Left ventricle myocardium superior (tissue), 1 donor: ENCODE measurements at regions not wholly inside any gene's neighbourhood (a gene's known extent, or its start where the extent isn't known, plus 50 kb on each side); places are given as distances from the start of the nearest gene placed in this dataset.

ENCODE experiments used
- ATAC-seq: fragments of 200-7000 bp; cut with Tn5 transposase; one replicate; pipeline ENCODE4 v1.9.1; 2020; ENCODE audit warnings: mild to moderate bottlenecking, moderate library complexity
- DNase-seq: peaks from one replicate; pipeline ENCODE4 v3.0.0-alpha.2; 2020
- intact Hi-C: fragments of 100-400 bp; cut with micrococcal nuclease; formaldehyde crosslinking; loops from one replicate; pipeline ENCODE4 v1.11.0; 2022
- donor health status: DM: no; HTN: yes; CAD: no; lungs with severe emphysema.

DNA sequence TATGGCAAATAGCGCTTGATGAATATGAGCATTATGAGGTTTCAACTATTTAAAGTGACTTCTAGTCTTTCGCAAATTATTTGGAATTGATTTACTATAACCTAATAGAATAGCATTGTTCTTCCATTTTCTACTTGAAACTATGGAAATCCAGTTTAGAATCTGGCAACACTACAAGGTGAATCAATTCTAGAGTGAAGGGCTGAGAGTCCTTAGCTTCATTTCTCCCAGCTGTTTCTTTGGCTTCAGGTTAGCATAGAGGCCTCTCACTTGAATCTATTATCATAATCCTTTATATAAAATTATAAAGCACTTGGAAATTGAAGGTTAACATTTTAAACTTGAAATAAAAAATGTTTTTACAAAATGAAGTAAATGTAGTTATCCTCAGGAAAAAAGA lies 318.8 kb downstream of the CCDC85A start:
- DNase-seq = no peak
- intact Hi-C loops = no loop called here
- ATAC-seq = no peak

DNA sequence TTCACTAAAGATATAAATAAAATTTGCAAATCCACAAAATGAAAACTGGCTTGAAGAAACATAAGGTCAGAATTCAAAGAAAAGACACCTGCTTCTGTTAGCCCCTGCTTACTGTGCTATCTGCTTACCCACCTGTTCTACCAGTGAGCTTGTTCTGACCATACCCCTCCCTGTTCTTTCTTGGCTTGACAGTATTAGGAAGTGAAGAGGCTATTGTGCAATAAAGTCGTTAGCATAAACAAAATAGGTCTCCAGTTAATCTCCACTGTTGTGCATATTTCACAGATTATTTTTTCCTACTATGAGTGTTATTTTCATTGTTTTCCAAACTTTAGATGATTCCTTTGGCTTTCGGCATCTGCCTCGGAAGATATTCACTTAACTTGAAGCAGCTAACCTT lies 322.1 kb downstream of the CCDC85A start:
- DNase-seq = no peak
- ATAC-seq = no peak
- intact Hi-C loops = no loop called here

DNA sequence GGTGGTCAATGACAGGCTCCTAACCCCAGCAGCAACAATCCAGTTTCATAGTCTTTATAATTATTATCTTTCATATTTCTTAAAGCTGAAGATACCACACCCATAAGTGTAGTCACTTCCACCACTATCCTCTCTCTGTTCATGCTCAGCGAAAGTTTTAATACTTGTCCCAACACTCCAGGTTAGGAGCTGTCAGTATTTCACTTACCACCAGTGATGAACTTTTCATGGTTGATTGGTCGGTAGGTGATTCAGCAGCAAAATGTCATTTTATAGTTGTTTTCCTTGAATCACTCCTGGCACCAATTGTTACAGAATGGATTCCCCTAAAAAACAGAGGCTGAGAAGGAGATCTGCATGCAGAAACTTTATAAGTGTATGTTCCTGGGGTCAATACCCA lies 324.9 kb downstream of the CCDC85A start:
- intact Hi-C loops = no loop called here
- DNase-seq (no peak), ATAC-seq (no peak)

DNA sequence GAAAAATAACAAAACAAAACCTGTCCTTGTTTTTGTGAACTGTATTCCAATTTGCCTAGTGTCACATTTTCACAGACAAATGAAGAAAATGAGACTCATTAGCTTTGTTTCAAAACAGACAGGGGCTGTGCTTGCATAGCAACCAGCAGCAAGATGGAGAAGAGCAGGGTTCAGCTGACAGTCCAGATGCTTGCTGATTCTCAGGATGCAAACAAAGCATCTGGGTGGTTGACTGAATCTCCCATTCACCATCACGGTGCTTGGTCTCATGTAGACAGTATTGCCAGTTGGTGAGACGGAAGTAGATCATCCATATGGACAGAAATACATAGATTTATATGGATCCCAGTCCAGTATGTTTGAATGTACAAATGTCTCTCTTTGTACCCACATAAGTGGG lies 326.8 kb downstream of the CCDC85A start:
- no peak for DNase-seq
- ATAC-seq = no peak
- intact Hi-C loops = no loop called here

DNA sequence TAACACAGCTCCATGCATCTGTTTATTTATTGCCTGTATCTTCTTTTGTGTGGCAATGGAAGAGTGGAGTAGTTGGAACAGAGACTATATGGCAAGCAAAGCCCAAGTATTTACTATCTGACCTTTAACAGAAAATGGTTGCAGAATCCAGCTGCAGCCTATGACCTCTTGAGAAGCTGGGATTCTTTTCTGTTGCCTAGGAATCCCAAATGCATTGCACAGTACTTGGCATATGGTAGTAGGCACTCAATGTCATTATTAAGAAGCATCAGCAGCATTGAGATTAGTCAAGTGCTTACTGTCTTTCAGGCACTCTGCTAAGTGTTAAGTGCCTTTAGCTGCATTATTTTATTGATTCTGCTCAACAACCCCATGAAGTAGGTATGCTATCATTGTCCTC lies 331.6 kb downstream of the CCDC85A start:
- no peak for ATAC-seq
- no peak for DNase-seq

DNA sequence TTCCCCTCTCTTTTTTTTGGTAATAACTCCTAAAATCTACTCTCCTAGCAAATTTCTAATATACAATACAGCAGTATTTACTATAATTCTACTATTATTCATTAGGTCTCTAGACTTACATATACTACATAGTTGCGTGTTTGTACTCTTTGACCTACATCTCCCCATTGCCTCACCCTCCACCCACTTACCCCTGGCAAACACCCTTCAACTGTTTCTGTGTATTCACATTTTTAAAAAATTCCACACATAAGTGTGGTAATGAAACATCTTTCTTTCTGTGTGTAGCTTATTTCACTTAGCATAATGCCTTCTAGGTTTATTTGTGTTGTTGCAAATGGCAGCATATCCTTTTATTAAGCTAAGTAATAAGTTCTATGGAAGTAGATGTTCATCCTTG lies 336.0 kb downstream of the CCDC85A start:
- ATAC-seq (no peak), DNase-seq (no peak)
- intact Hi-C loops = no loop called here

More for the DNA sequence above, 331.6 kb downstream of the CCDC85A start:
- intact Hi-C loops = no loop called here

DNA sequence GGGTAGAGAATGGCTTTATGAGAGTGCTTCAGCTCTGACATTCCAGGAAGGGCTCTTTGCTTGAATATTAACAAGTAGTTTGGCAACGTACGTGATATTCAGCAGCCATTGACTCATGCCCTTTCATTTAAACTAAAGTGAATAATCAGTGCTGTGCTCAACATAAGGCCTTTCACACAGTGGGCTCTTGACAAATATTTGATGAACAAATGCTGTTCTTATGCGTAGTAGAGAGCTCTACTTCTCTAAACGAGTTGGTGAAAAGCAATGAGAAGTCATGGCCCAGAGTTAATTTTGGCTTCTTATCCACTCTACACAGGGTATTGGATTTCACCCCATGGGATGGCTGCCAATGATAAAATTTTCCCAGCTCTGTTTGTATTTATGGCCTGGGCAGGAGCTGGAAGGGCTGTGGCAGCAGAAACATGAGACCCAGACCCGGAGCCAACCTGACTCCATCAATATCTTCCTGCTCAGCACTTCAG lies 338.9 kb downstream of the CCDC85A start:
- ATAC-seq = peak; percentile 97
- DNase-seq = peak; percentile 46
- intact Hi-C loops = no loop called here

DNA sequence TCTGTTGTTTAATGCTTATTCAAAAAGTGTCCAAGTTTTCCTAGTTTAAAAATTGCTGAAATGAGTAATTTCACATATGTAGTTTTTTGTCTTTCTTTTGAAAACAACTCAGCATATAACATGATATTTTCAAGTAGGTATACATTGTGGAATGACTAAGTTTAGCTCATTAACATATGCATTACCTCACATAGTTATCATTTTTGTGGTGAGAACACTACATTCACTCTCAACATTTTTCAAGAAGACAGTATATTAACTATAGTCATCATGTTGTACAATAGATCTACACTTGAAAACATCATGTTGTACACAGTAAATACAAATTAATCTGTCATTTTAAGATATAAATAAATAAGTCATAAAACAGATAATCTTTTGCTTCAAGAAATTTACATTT lies 340.0 kb downstream of the CCDC85A start:
- ATAC-seq = no peak
- no peak for DNase-seq
- intact Hi-C loops = no loop called here

DNA sequence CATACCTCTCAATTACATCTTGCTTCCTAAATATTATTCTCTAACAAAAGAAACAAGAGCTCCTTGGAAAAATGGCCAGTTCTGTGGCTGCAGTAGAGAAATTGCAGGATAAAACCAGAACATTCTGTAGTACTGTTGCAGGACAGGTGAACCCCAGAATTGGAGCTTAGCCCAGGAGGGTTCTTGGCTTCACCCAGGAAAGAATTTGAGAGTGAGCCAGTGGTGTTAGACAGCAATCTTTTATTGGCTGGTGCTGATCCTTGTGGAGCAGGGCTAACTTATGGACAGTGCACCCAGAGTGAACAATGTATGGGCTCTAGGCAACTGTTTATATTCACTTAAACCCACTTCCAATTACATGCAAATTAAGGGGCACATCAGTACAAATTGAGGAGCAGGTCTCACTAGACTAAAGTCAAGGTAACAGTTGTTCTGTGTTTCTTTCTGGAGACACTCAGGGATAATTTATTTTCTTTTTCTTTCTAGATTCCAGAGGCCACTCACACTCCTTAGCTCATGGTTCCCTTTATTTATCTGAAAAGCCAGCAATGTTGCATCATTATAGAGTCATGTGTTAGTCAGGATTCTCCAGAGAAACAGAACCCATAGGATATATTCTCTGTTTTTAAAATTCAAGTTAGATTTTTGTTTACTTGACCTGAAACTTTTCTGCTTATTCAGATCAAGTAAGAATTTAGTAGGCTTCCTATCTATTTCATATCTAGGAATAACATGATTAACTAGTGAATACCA lies 348.1 kb downstream of the CCDC85A start:
- DNase-seq (no peak), ATAC-seq (peak; percentile 50)
- intact Hi-C loops = no loop called here

DNA sequence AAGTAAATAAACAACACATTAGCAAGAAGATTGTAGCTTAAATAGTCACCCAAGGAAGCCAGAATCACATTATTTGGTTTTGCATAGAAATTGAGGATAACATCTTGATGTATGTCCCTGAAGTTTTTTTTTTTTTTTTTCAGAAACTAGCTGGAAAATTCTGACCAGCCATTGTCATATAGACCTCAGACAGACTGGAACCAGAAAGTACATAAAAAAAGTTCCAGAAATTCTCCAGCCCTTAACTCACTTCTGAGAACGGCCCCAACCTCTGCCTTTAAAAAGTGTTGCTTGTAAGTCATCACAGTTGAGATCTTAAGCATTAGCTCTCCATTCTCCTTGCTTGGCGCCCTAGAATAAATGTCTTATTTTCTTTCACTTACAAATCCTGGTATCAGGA lies 350.5 kb downstream of the CCDC85A start:
- DNase-seq (no peak), ATAC-seq (no peak)
- intact Hi-C loops = no loop called here

DNA sequence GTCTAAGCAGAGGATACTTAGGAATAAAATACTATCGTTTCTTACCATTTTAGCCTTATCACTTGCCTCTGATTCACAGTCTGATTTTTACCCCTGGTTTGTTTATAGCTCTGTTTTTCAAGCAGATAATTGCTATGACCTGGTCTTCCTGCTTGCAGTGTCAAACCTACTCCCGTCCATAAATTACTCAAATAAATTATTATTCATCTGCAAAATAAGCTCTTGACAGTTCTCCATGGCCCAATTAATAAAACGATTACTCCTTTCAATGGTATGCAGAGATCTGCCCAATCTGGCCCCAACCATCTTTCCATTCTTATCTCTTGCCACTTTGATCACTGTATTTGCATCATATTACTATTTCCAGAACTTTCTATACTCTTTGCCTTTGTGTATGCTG lies 354.0 kb downstream of the CCDC85A start:
- ATAC-seq (no peak), DNase-seq (no peak)
- intact Hi-C loops = no loop called here

DNA sequence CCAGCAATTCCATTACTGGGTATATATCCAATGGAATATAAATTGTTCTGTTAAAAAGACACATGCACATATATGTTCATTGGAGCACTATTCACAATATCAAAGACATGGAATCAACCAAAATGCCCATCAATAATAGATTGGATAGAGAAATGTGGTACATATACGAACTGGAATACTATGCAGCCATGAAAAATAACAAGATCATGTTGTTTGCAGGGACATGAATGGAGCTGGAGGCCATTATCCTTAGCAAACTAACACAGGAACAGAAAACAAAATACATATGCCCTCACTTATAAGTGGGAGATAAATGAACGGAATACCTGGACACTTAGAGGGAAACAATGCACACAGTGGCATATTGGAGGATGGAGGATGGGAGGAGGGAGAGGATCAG lies 355.8 kb downstream of the CCDC85A start:
- intact Hi-C loops = no loop called here
- DNase-seq (no peak), ATAC-seq (no peak)

DNA sequence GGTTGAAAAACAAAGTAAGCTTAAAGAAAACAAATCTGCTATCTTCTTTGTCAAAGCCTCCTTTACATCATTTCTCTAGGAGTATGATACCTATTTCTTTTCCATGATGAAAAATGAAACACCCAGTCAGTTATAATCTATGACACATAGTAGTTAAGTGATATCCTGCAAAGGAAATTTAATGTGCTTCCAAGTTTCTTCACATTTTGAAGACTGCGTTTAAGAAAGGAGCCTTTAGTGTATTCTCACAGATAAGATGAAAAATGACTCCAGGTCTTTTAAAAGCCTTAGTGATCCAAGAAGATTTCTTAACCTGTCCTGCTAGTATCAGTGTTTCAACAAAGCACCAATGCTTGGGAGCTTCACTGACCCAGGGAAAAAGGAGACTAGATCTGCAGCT lies 356.7 kb downstream of the CCDC85A start:
- no peak for DNase-seq
- no peak for ATAC-seq
- intact Hi-C loops = no loop called here

DNA sequence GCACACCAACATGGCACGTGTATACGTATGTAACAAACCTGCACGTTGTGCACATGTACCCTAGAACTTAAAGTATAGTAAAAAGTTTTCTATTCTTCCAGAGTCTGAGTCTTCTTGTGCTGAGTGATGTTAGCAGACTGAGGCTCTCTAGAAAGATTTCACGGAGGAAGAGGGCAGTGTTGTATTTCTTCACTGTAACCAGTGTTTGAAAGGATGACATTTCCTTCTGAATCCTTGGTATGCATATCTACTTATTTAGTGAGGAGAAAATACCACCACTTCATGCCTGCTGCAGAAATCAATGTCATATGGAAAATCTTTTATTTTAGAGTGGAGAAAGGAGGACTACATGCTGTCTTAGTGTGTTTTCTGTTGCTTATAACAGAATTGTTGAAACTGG lies 357.1 kb downstream of the CCDC85A start:
- intact Hi-C loops = no loop called here
- DNase-seq = no peak
- ATAC-seq = no peak

DNA sequence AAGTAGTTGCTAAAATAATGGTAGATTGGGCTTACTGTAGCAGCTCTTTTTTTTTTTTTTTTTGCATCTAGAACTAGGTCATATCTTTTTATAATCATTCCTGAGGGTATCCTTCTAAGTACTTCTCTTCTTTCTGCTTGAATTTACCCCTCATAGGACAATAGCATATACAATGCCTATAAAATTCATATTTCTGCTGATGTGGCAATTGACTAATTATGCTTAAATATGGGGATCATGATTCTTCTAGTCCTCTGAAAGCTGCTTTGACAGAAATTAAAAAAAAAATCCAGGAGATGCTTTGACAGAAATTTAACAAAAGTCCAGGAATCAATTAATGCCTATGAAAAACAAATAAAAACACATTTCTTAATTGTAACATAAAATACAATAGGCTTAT lies 358.4 kb downstream of the CCDC85A start:
- intact Hi-C loops = no loop called here
- DNase-seq (no peak), ATAC-seq (no peak)

DNA sequence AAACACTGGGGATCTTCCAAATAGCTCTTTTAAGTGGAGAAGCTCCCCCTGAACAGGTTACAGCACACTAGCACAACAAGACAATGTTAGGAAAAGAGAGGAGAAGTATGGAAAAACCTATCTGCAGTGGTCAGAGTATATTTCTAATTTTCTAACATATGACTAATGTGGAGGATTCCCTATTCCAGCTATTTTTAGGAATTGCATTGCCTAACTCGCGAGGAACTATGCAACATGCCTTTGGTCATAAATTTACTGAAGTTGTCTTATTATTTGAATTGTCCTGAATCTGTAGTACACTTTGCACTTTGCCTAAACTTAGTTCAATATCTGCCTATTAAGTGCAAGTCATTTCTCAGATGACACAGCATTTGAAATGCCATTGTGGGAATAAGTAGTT lies 381.4 kb downstream of the CCDC85A start:
- intact Hi-C loops = no loop called here
- DNase-seq = no peak
- ATAC-seq = no peak

DNA sequence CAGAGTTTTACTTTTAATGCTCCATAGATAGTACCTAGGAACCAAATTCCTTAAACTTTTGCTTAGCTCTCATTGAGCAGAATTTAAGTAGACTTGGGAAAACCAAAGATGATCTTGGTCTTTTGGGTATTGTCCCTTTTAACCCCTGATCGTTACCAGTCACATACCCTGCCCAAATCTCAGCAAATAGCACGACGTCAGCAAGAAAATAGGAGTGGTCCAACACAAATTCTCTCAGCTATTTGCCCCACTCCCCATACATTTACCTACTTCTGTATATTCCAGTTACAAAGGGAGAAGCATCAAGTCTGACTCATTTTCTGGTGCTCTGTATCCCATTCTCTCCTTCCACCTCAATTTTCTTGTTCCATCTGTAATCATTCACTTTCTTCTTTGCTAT lies 387.3 kb downstream of the CCDC85A start:
- intact Hi-C loops = no loop called here
- ATAC-seq (no peak), DNase-seq (no peak)

DNA sequence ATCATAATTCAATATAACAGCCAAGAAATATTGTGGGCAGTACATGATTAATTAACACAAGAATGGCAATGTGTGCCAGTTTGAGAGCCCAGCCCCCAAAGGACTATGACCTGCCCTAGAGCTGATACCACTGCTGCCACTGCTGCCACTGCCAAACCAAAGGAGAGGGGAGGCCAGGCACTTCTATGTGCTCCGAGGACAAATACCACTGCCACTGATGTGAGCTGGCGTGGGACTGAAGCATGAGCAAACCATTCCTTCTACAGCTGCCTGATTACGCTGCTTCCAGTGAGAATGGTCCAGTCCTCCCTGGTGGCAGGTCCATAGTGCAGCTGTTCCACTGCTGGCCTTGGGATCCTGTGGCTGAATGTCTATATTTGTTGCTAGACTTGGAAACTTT lies 392.2 kb downstream of the CCDC85A start:
- DNase-seq (no peak), ATAC-seq (no peak)
- intact Hi-C loops = no loop called here

DNA sequence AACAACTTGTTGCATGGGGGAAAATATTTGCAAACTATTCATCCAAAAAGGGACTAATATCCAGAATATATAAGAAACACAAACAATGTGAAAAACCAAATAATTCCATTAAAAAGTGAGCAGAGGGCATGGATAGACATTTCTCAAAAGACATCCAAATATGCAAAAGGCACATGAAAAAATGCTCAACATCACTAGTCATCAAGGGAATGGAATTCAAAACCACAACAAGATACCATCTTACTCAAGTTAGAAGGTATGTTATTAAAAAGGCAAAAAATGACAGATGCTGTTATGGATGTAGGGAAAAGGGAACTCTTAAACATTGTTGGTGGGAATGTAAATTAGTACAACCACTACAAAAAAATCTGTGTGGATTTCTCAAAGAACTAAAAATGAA lies 396.5 kb downstream of the CCDC85A start:
- DNase-seq (no peak), ATAC-seq (no peak)
- intact Hi-C loops = no loop called here

DNA sequence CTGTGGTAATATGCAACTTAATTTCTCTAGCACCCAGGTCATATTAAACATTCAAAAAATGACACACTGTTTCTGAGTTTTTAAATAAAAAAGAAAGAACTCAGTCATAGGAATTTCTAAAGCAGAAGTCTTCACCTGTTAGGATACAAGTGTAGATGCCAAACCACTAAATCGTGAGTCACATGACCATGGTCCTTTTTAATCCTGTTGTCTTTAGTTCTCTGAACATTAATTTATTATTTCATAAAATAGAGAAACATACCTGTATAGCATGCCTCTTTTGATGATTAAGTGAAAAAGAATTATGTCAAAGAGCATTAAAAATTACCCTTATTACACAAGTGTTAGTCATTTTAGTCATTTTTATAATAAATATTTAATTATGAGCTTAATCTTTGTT lies 398.8 kb downstream of the CCDC85A start:
- no peak for ATAC-seq
- intact Hi-C loops = no loop called here

DNA sequence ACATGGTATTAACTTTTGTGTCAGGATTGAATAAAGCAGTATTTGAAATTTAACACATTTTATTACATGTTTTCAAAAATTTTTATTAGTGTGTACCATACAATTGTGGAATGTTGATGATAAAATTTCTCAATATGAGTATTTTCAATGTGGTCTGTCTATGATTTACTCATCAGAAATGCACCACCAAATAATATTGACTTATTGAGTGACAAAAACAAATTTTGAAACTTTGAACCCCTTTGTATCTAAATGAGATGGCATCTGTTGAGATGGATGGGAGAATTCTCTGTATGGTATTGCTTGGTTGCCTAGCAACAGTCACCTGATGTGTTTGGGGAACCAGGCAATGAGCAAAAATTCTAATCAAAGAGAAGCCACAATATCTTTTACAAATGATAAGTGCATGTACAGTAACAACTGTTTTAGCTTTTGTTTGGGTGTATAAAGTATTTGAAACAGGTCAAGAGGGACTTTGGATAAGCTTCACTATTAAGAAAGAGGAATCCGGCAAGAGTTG lies 400.1 kb downstream of the CCDC85A start:
- intact Hi-C loops = no loop called here
- no peak for DNase-seq
- no peak for ATAC-seq

More for the DNA sequence above, 398.8 kb downstream of the CCDC85A start:
- DNase-seq = no peak
